Astrocyte (in vitro differentiated cells and primary cell): ENCODE measurements at regions not wholly inside any gene's neighbourhood (a gene's known extent, or its start where the extent isn't known, plus 50 kb on each side); places are given as distances from the start of the nearest gene placed in this dataset.

ENCODE experiments used
- DNase-seq: peaks from one replicate; pipeline ENCODE4 v3.0.0-alpha.2; 2010; ENCODE audit warnings: low read depth
- FAIRE-seq: peaks from 2 replicates; lab custom pipeline; 2011; peaks lifted over from hg19 to GRCh38; lab: Jason Lieb, UNC
- H2AFZ ChIP-seq: 2 replicates; pipeline ENCODE4 v1.6.0; 2012; ENCODE audit warnings: low read depth, low read length, inconsistent platforms
- H3K27ac ChIP-seq: 2 replicates; pipeline ENCODE4 v1.5.1; 2011; ENCODE audit warnings: low read depth, low read length, inconsistent platforms
- H3K27me3 ChIP-seq: 2 replicates; pipeline ENCODE4 v1.6.0; 2011; ENCODE audit warnings: low read length, inconsistent platforms; ENCODE audit not compliant: insufficient read depth
- H3K36me3 ChIP-seq: 2 replicates; pipeline ENCODE4 v1.5.1; 2011; ENCODE audit warnings: low read length, inconsistent platforms; ENCODE audit not compliant: insufficient read depth
- H3K4me1 ChIP-seq: 2 replicates; pipeline ENCODE4 v1.5.1; 2011; ENCODE audit warnings: low read length, inconsistent platforms; ENCODE audit not compliant: insufficient read depth
- H3K4me2 ChIP-seq: 2 replicates; pipeline ENCODE4 v1.6.0; 2012; ENCODE audit warnings: low read length, inconsistent platforms
- H3K4me3 ChIP-seq: 2 replicates; pipeline ENCODE4 v1.5.1; 2011; ENCODE audit warnings: low read depth, mild to moderate bottlenecking, low read length, inconsistent platforms; ENCODE audit not compliant: insufficient read depth
- H3K79me2 ChIP-seq: 2 replicates; pipeline ENCODE4 v1.6.0; 2012; ENCODE audit warnings: mild to moderate bottlenecking, low read length, inconsistent platforms; ENCODE audit not compliant: insufficient read depth
- H3K9ac ChIP-seq: 2 replicates; pipeline ENCODE4 v1.6.0; 2012; ENCODE audit warnings: mild to moderate bottlenecking, low read length, inconsistent platforms
- H3K9me3 ChIP-seq: 2 replicates; pipeline ENCODE4 v1.5.1; 2012; ENCODE audit warnings: low read depth, mild to moderate bottlenecking, low read length, inconsistent platforms; ENCODE audit not compliant: insufficient read depth
- H4K20me1 ChIP-seq: 2 replicates; pipeline ENCODE4 v1.6.0; 2012; ENCODE audit warnings: low read length, inconsistent platforms; ENCODE audit not compliant: insufficient read depth
- H3K27ac Mint-ChIP-seq: one replicate; pipeline ENCODE4 v1.8.0; 2021; ENCODE audit warnings: mild to moderate bottlenecking, mixed read lengths; ENCODE audit not compliant: unreplicated experiment
- H3K27me3 Mint-ChIP-seq: one replicate; pipeline ENCODE4 v1.8.0; 2021; ENCODE audit warnings: low read depth, mixed read lengths; ENCODE audit not compliant: unreplicated experiment
- H3K36me3 Mint-ChIP-seq: one replicate; pipeline ENCODE4 v1.8.0; 2021; ENCODE audit warnings: low read depth, mixed read lengths; ENCODE audit not compliant: unreplicated experiment
- H3K4me1 Mint-ChIP-seq: one replicate; pipeline ENCODE4 v1.8.0; 2021; ENCODE audit warnings: low read depth, mixed read lengths; ENCODE audit not compliant: unreplicated experiment
- H3K4me3 Mint-ChIP-seq: one replicate; pipeline ENCODE4 v1.8.0; 2021; ENCODE audit warnings: mild to moderate bottlenecking, moderate library complexity, mixed read lengths; ENCODE audit not compliant: unreplicated experiment
- H3K9me3 Mint-ChIP-seq: one replicate; pipeline ENCODE4 v1.8.0; 2021; ENCODE audit warnings: mild to moderate bottlenecking, mixed read lengths; ENCODE audit not compliant: unreplicated experiment
- CTCF ChIP-seq: IDR thresholded peaks from 2 replicates; pipeline ENCODE4 v1.5.1; 2011; ENCODE audit warnings: low read depth, mild to moderate bottlenecking, inconsistent platforms, low read length, moderate library complexity; ENCODE audit not compliant: insufficient read depth
- EZH2 ChIP-seq: IDR thresholded peaks from 2 replicates; pipeline ENCODE4 v1.6.1; 2012; ENCODE audit warnings: mild to moderate bottlenecking, low read length, inconsistent platforms; ENCODE audit not compliant: insufficient read depth

GRCh38 chr22:48739348-48740085 lies 1088.2 kb downstream of the BRD1 start:
- Histone ChIP-seq H3K27me3 (no peaks in the 10 kb centered on the region), H3K4me2 (no peak overlapping the region), H3K36me3 (no peaks in the 10 kb centered on the region), H3K4me3 (no peak overlapping the region), H3K4me1 (no peaks in the 10 kb centered on the region), H3K9me3 (peaks cover 7% of the 10 kb centered on the region), H4K20me1 (no peaks in the 10 kb centered on the region), H2AFZ (no peak overlapping the region), H3K27ac (no peak overlapping the region), H3K79me2 (no peaks in the 10 kb centered on the region), H3K9ac (no peak overlapping the region)
- H3K27ac Mint-ChIP-seq, result no peak overlapping the region
- DNase-seq, result no peak
- no peaks in the 10 kb centered on the region for H3K9me3 Mint-ChIP-seq
- no peak for TF ChIP-seq EZH2
- TF ChIP-seq CTCF, result no peak
- H3K36me3 Mint-ChIP-seq, result no peaks in the 10 kb centered on the region
- no peaks in the 10 kb centered on the region for H3K4me1 Mint-ChIP-seq
- no peak overlapping the region for H3K4me3 Mint-ChIP-seq
- peaks cover 3% of the 10 kb centered on the region for H3K27me3 Mint-ChIP-seq
- FAIRE-seq, result no peak

DNA sequence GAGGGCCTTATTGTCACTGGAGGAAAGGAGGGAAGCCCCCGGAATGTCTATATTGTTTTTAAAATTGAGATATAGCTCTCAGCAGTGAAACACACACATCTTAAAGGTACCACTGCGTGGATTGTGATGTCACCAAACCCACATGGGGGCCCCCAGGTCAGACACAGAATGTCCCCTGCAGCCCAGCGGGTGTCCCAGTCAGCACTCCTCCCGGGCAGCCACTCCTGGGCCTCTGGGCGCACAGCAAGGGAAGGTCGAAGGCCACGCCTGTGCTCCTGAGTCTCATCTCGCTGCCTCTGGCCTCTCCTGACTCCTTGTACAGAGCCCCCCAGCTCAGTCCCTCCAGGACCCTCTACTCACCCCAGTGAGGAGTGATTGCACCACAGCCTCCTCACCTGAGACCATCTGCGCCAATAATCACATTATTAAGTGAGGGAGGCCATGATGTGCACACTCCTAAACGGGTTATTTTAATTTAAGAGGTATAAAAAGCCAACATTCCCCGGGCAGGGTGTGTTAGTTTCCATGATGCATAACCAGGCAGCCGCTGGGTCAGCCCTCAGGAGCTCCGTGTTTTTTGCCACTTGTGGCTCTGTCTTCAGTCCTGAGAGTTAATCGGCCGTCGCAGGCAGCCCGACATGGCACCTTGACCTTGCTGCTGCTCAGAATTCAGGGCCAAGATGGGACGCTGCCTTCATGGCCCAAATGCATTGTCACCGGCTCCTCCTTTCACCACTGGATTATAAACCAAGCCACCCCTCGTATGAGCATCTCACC lies 1089.3 kb downstream of the BRD1 start:
- H3K36me3 ChIP-seq, result no peaks in the 10 kb centered on the region
- no peak overlapping the region for H3K9ac ChIP-seq
- H3K27ac Mint-ChIP-seq, result no peak overlapping the region
- no peaks in the 10 kb centered on the region for H4K20me1 ChIP-seq
- H3K27ac ChIP-seq, result no peak overlapping the region
- no peak overlapping the region for H3K4me2 ChIP-seq
- H3K79me2 ChIP-seq, result no peaks in the 10 kb centered on the region
- H3K4me1 Mint-ChIP-seq, result no peaks in the 10 kb centered on the region
- peaks cover 7% of the 10 kb centered on the region for H3K9me3 ChIP-seq
- no peak for TF ChIP-seq EZH2
- TF ChIP-seq CTCF, result no peak
- H3K27me3 ChIP-seq, result no peaks in the 10 kb centered on the region
- no peak overlapping the region for H2AFZ ChIP-seq
- no peaks in the 10 kb centered on the region for H3K4me1 ChIP-seq
- peaks cover 8% of the 10 kb centered on the region for H3K27me3 Mint-ChIP-seq
- H3K4me3 ChIP-seq, result no peak overlapping the region
- FAIRE-seq (no peak), DNase-seq (no peak)
- H3K4me3 Mint-ChIP-seq, result no peak overlapping the region
- peaks cover 2% of the 10 kb centered on the region for H3K36me3 Mint-ChIP-seq
- H3K9me3 Mint-ChIP-seq, result no peaks in the 10 kb centered on the region
